OCI-LY7 (cell line): ENCODE measurements at regions not wholly inside any gene's neighbourhood (a gene's known extent, or its start where the extent isn't known, plus 50 kb on each side); places are given as distances from the start of the nearest gene placed in this dataset.

Experiments
- BruUV-seq: library from RNA; stranded (reverse); fragments of 400-500 nt; replicated peaks from 2 replicates; lab custom pipeline; 2021; lab: Mats Ljungman, UMichigan
- CTCF ChIA-PET: fragments of 300-600 bp; sonication (Branson Sonifier 250); formaldehyde crosslinking; loops from one replicate; lab custom pipeline; 2022; ENCODE audit warnings: antibody characterized with exemption; ENCODE audit not compliant: unreplicated experiment; lab: Charles Lee
- POLR2A ChIA-PET: fragments of 300-600 bp; sonication (Branson Sonifier 250); formaldehyde crosslinking; loops from one replicate; lab custom pipeline; 2022; ENCODE audit warnings: antibody characterized with exemption; lab: Charles Lee
- DNase-seq: peaks from one replicate; pipeline ENCODE4 v3.0.0-alpha.2; 2015; ENCODE audit warnings: low spot score
- H2AFZ ChIP-seq: fragments of 200-600 bp; sonication (generic), shearing (Covaris generic); 2 replicates; pipeline ENCODE4 v1.6.1; 2014; ENCODE audit warnings: mild to moderate bottlenecking, antibody characterized with exemption, low read length, moderate library complexity
- H3K27ac ChIP-seq: fragments of 200-600 bp; sonication (generic); 2 replicates; pipeline ENCODE4 v1.5.1; 2014; ENCODE audit warnings: mixed run types, low read depth, mild to moderate bottlenecking, moderate library complexity, low read length, inconsistent platforms; ENCODE audit not compliant: poor library complexity, severe bottlenecking
- H3K36me3 ChIP-seq: fragments of 200-600 bp; sonication (generic); 2 replicates; pipeline ENCODE4 v1.6.1; 2014; ENCODE audit warnings: mild to moderate bottlenecking, antibody characterized with exemption, low read length, moderate library complexity, mixed read lengths; ENCODE audit not compliant: insufficient read depth
- H3K4me1 ChIP-seq: fragments of 200-600 bp; sonication (generic); 2 replicates; pipeline ENCODE4 v1.5.1; 2014; ENCODE audit warnings: mild to moderate bottlenecking, low read length; ENCODE audit not compliant: insufficient read depth, poor library complexity, severe bottlenecking
- H3K4me2 ChIP-seq: fragments of 200-600 bp; sonication (generic); 2 replicates; pipeline ENCODE4 v1.6.1; 2014; ENCODE audit warnings: mild to moderate bottlenecking, low read length
- H3K4me3 ChIP-seq: fragments of 200-600 bp; sonication (generic); 2 replicates; pipeline ENCODE4 v1.5.1; 2014; ENCODE audit warnings: mild to moderate bottlenecking, low read depth, low read length; ENCODE audit not compliant: poor library complexity, severe bottlenecking
- H3K79me2 ChIP-seq: fragments of 200-600 bp; sonication (generic); 2 replicates; pipeline ENCODE4 v1.6.1; 2016; ENCODE audit warnings: low read depth, mild to moderate bottlenecking, low read length, moderate library complexity, mixed read lengths; ENCODE audit not compliant: insufficient read depth
- H3K9me2 ChIP-seq: fragments of 200-600 bp; sonication (generic); 2 replicates; pipeline ENCODE4 v1.6.1; 2016; ENCODE audit warnings: mild to moderate bottlenecking, low read length, mixed read lengths; ENCODE audit not compliant: insufficient read depth
- H3K9me3 ChIP-seq: fragments of 200-600 bp; sonication (generic); 2 replicates; pipeline ENCODE4 v1.6.1; 2014; ENCODE audit warnings: mild to moderate bottlenecking, mixed run types, low read length, mixed read lengths
- H4K20me1 ChIP-seq: fragments of 200-600 bp; sonication (generic); 2 replicates; pipeline ENCODE4 v1.6.1; 2014; ENCODE audit warnings: mild to moderate bottlenecking, antibody characterized with exemption, low read length, moderate library complexity, mixed read lengths; ENCODE audit not compliant: insufficient read depth
- CTCF ChIP-seq: fragments of 200-600 bp; sonication (generic); conservative IDR thresholded peaks from 2 replicates; pipeline ENCODE4 v1.5.1; 2014; ENCODE audit warnings: mild to moderate bottlenecking, antibody characterized with exemption, low read length, moderate library complexity, mixed read lengths
- EZH2phosphoT487 ChIP-seq: fragments of 200-600 bp; sonication (generic); IDR thresholded peaks from 2 replicates; pipeline ENCODE4 v1.6.1; 2018; ENCODE audit warnings: low read depth, borderline replicate concordance, mild to moderate bottlenecking, mixed run types, antibody characterized with exemption, low read length, moderate library complexity, mixed read lengths
- intact Hi-C: fragments of 100-400 bp; cut with micrococcal nuclease; formaldehyde crosslinking; loops from one replicate; pipeline ENCODE4 v1.10.0; 2022; ENCODE audit not compliant: unreplicated experiment

- H3K27ac ChIP-seq: no peak overlapping the region
- intact Hi-C loops: no loop called here
- TF ChIP-seq CTCF: no peak
- TF ChIP-seq EZH2phosphoT487: no peak
- no peak overlapping the region for H3K4me2 ChIP-seq
- no peaks in the 10 kb centered on the region for H3K79me2 ChIP-seq
- ChIA-PET CTCF (no interaction called here), POLR2A (no interaction called here)
- no peaks in the 10 kb centered on the region for H3K4me1 ChIP-seq
- no peak overlapping the region for H2AFZ ChIP-seq
- no TSS peak for BruUV-seq
- H3K9me3 ChIP-seq: no peaks in the 10 kb centered on the region
- H3K36me3 ChIP-seq: no peaks in the 10 kb centered on the region
- H3K9me2 ChIP-seq: no peaks in the 10 kb centered on the region
- H3K4me3 ChIP-seq: no peak overlapping the region
- H4K20me1 ChIP-seq: no peaks in the 10 kb centered on the region
- DNase-seq: no peak
Observed at GRCh38 chr17:56697190-56697589, 103.7 kb downstream of the NOG start.

GRCh38 chr17:56699186-56699894 lies 105.8 kb downstream of the NOG start:
- CTCF ChIA-PET: no interaction called here

More at GRCh38 chr17:56699186-56699894, 105.8 kb downstream of the NOG start:
- Histone ChIP-seq H3K27ac (no peak overlapping the region), H3K79me2 (no peaks in the 10 kb centered on the region), H3K36me3 (no peaks in the 10 kb centered on the region), H2AFZ (no peak overlapping the region), H3K9me3 (no peaks in the 10 kb centered on the region), H4K20me1 (no peaks in the 10 kb centered on the region), H3K4me2 (no peak overlapping the region), H3K4me1 (no peaks in the 10 kb centered on the region), H3K9me2 (no peaks in the 10 kb centered on the region), H3K4me3 (no peak overlapping the region)
- intact Hi-C loops: no loop called here
- TF ChIP-seq EZH2phosphoT487 (no peak), CTCF (no peak)
- DNase-seq: no peak
- BruUV-seq: no TSS peak
- POLR2A ChIA-PET: no interaction called here
